ENCODE measurements at regions not wholly inside any gene's neighbourhood (a gene's known extent, or its start where the extent isn't known, plus 50 kb on each side); places are given as distances from the start of the nearest gene placed in this dataset.

DNA sequence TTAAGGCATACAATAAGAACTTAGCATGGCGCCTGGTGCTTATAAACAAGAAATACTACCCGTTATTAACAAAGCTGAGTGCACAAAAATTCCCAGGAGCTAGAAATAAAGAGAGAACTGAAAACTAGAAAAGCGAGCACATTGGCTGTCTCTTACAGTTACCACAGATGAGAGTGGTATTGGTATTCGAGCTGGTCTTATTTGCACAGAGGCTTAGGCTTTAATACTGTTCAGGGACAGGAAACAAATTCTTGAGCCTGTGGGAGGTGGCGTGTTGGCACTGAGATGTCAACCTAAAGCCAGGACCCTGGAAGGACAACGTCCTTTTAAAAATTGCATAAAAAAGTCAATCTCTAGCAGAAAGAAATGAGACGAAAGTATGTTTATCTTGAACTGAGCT lies 67.3 kb upstream of the IGFBP2 start:
- Histone ChIP-seq H3F3A (replicated peaks; ENCODE audit: low read depth) (no peaks in the 10 kb centered on the region), H3K4me1 (ENCODE audit: insufficient read depth) (peaks cover 26% of the 10 kb centered on the region), H4K20me1 (replicated peaks; ENCODE audit: insufficient read depth) (no peaks in the 10 kb centered on the region), H3K4me2 (0 out of 2 replicates have a peak overlapping the region, but pooled peaks have one; percentile 10), H3K4me3 (no peak overlapping the region), H3K27ac (ENCODE audit: low read depth) (no peak overlapping the region), H2AFZ (no peak overlapping the region), H3K79me2 (replicated peaks; ENCODE audit: insufficient read depth) (no peaks in the 10 kb centered on the region), H3K9me2 (ENCODE audit: insufficient read depth) (peaks cover 7% of the 10 kb centered on the region; the same call in 1 of the 2 replicates), H3K27me3 (ENCODE audit: insufficient read depth) (no peaks in the 10 kb centered on the region), H3K36me3 (ENCODE audit: insufficient read depth) (0 out of 2 replicates have a peak, but pooled peaks cover 4% of the 10 kb centered on the region)
- peaks cover 6% of the 10 kb centered on the region for H3K27me3 Mint-ChIP-seq (ENCODE audit: insufficient read depth, low read depth, poor library complexity)
- peaks cover 48% of the 10 kb centered on the region for H3K4me1 Mint-ChIP-seq
- ATAC-seq (no peak), DNase-seq (ENCODE audit: low spot score) (no peak)
- TF ChIP-seq CREB1 (CRISPR knock-in tag; IDR thresholded peaks at IDR 0.05; ENCODE audit: low read depth) (no peak), ZNF114 (CRISPR knock-in tag; IDR thresholded peaks at IDR 0.05) (no peak), ZNF331 (CRISPR knock-in tag; IDR thresholded peaks at IDR 0.05; ENCODE audit: low read depth) (no peak), EZH2 (IDR thresholded peaks at IDR 0.05; ENCODE audit: low read depth, unreplicated experiment) (no peak), STAT1 (IDR thresholded peaks at IDR 0.05; ENCODE audit: unreplicated experiment) (no peak), NANOG (IDR thresholded peaks at IDR 0.05; ENCODE audit: borderline replicate concordance) (no peak), JUNB (IDR thresholded peaks at IDR 0.05; ENCODE audit: unreplicated experiment) (no peak), POLR2AphosphoS5 (IDR thresholded peaks at IDR 0.05; ENCODE audit: low read depth) (no peak), EZH2phosphoT487 (IDR thresholded peaks at IDR 0.05; ENCODE audit: unreplicated experiment) (no peak)
- TF ChIP-seq, protein P1, sequence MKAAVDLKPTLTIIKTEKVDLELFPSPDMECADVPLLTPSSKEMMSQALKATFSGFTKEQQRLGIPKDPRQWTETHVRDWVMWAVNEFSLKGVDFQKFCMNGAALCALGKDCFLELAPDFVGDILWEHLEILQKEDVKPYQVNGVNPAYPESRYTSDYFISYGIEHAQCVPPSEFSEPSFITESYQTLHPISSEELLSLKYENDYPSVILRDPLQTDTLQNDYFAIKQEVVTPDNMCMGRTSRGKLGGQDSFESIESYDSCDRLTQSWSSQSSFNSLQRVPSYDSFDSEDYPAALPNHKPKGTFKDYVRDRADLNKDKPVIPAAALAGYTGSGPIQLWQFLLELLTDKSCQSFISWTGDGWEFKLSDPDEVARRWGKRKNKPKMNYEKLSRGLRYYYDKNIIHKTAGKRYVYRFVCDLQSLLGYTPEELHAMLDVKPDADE (IDR thresholded peaks at IDR 0.05) = no peak
- TF ChIP-seq, protein P2, sequence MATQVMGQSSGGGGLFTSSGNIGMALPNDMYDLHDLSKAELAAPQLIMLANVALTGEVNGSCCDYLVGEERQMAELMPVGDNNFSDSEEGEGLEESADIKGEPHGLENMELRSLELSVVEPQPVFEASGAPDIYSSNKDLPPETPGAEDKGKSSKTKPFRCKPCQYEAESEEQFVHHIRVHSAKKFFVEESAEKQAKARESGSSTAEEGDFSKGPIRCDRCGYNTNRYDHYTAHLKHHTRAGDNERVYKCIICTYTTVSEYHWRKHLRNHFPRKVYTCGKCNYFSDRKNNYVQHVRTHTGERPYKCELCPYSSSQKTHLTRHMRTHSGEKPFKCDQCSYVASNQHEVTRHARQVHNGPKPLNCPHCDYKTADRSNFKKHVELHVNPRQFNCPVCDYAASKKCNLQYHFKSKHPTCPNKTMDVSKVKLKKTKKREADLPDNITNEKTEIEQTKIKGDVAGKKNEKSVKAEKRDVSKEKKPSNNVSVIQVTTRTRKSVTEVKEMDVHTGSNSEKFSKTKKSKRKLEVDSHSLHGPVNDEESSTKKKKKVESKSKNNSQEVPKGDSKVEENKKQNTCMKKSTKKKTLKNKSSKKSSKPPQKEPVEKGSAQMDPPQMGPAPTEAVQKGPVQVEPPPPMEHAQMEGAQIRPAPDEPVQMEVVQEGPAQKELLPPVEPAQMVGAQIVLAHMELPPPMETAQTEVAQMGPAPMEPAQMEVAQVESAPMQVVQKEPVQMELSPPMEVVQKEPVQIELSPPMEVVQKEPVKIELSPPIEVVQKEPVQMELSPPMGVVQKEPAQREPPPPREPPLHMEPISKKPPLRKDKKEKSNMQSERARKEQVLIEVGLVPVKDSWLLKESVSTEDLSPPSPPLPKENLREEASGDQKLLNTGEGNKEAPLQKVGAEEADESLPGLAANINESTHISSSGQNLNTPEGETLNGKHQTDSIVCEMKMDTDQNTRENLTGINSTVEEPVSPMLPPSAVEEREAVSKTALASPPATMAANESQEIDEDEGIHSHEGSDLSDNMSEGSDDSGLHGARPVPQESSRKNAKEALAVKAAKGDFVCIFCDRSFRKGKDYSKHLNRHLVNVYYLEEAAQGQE (IDR thresholded peaks at IDR 0.05; ENCODE audit: unreplicated experiment) = no peak
- TF ChIP-seq, protein P3, sequence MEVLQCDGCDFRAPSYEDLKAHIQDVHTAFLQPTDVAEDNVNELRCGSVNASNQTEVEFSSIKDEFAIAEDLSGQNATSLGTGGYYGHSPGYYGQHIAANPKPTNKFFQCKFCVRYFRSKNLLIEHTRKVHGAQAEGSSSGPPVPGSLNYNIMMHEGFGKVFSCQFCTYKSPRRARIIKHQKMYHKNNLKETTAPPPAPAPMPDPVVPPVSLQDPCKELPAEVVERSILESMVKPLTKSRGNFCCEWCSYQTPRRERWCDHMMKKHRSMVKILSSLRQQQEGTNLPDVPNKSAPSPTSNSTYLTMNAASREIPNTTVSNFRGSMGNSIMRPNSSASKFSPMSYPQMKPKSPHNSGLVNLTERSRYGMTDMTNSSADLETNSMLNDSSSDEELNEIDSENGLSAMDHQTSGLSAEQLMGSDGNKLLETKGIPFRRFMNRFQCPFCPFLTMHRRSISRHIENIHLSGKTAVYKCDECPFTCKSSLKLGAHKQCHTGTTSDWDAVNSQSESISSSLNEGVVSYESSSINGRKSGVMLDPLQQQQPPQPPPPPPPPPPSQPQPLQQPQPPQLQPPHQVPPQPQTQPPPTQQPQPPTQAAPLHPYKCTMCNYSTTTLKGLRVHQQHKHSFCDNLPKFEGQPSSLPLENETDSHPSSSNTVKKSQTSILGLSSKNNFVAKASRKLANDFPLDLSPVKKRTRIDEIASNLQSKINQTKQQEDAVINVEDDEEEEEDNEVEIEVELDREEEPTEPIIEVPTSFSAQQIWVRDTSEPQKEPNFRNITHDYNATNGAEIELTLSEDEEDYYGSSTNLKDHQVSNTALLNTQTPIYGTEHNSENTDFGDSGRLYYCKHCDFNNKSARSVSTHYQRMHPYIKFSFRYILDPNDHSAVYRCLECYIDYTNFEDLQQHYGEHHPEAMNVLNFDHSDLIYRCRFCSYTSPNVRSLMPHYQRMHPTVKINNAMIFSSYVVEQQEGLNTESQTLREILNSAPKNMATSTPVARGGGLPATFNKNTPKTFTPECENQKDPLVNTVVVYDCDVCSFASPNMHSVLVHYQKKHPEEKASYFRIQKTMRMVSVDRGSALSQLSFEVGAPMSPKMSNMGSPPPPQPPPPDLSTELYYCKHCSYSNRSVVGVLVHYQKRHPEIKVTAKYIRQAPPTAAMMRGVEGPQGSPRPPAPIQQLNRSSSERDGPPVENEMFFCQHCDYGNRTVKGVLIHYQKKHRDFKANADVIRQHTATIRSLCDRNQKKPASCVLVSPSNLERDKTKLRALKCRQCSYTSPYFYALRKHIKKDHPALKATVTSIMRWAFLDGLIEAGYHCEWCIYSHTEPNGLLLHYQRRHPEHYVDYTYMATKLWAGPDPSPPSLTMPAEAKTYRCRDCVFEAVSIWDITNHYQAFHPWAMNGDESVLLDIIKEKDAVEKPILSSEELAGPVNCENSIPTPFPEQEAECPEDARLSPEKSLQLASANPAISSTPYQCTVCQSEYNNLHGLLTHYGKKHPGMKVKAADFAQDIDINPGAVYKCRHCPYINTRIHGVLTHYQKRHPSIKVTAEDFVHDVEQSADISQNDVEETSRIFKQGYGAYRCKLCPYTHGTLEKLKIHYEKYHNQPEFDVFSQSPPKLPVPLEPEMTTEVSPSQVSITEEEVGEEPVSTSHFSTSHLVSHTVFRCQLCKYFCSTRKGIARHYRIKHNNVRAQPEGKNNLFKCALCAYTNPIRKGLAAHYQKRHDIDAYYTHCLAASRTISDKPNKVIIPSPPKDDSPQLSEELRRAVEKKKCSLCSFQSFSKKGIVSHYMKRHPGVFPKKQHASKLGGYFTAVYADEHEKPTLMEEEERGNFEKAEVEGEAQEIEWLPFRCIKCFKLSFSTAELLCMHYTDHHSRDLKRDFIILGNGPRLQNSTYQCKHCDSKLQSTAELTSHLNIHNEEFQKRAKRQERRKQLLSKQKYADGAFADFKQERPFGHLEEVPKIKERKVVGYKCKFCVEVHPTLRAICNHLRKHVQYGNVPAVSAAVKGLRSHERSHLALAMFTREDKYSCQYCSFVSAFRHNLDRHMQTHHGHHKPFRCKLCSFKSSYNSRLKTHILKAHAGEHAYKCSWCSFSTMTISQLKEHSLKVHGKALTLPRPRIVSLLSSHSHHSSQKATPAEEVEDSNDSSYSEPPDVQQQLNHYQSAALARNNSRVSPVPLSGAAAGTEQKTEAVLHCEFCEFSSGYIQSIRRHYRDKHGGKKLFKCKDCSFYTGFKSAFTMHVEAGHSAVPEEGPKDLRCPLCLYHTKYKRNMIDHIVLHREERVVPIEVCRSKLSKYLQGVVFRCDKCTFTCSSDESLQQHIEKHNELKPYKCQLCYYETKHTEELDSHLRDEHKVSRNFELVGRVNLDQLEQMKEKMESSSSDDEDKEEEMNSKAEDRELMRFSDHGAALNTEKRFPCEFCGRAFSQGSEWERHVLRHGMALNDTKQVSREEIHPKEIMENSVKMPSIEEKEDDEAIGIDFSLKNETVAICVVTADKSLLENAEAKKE (CRISPR knock-in tag; IDR thresholded peaks at IDR 0.05) = no peak
- TF ChIP-seq, protein P4, sequence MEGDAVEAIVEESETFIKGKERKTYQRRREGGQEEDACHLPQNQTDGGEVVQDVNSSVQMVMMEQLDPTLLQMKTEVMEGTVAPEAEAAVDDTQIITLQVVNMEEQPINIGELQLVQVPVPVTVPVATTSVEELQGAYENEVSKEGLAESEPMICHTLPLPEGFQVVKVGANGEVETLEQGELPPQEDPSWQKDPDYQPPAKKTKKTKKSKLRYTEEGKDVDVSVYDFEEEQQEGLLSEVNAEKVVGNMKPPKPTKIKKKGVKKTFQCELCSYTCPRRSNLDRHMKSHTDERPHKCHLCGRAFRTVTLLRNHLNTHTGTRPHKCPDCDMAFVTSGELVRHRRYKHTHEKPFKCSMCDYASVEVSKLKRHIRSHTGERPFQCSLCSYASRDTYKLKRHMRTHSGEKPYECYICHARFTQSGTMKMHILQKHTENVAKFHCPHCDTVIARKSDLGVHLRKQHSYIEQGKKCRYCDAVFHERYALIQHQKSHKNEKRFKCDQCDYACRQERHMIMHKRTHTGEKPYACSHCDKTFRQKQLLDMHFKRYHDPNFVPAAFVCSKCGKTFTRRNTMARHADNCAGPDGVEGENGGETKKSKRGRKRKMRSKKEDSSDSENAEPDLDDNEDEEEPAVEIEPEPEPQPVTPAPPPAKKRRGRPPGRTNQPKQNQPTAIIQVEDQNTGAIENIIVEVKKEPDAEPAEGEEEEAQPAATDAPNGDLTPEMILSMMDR (conservative IDR thresholded peaks at IDR 0.05; ENCODE audit: low read depth in 2 of 2) = no peak
- H3K27ac Mint-ChIP-seq = no peak overlapping the region
- H3K36me3 Mint-ChIP-seq (ENCODE audit: low read depth) = peaks cover 4% of the 10 kb centered on the region; the same call in 2 of the 3 replicates
- H3K9me3 Mint-ChIP-seq = peaks cover 17% of the 10 kb centered on the region
- no peak overlapping the region for H3K4me3 Mint-ChIP-seq
